Calu3 (cell line): ENCODE measurements at regions not wholly inside any gene's neighbourhood (a gene's known extent, or its start where the extent isn't known, plus 50 kb on each side); places are given as distances from the start of the nearest gene placed in this dataset.

Source experiments
- BruUV-seq: library from RNA; stranded (reverse); fragments of 400-500 nt; replicated peaks from 2 replicates; lab custom pipeline; 2021; lab: Mats Ljungman, UMichigan
- CTCF ChIA-PET: fragments of 300-600 bp; sonication (Branson Sonifier 250); formaldehyde crosslinking; loops from one replicate; lab custom pipeline; 2022; ENCODE audit warnings: antibody characterized with exemption; lab: Charles Lee
- DNase-seq: peaks from one replicate; pipeline ENCODE4 v3.0.0; 2022
- H3K27ac Mint-ChIP-seq: one replicate; pipeline ENCODE4 v1.8.0; 2022; ENCODE audit warnings: mixed read lengths; ENCODE audit not compliant: unreplicated experiment
- H3K27me3 Mint-ChIP-seq: one replicate; pipeline ENCODE4 v1.8.0; 2022; ENCODE audit warnings: mixed read lengths; ENCODE audit not compliant: unreplicated experiment
- H3K36me3 Mint-ChIP-seq: one replicate; pipeline ENCODE4 v1.8.0; 2022; ENCODE audit warnings: mild to moderate bottlenecking, moderate library complexity, mixed read lengths; ENCODE audit not compliant: insufficient read depth, unreplicated experiment
- H3K4me1 Mint-ChIP-seq: one replicate; pipeline ENCODE4 v1.8.0; 2022; ENCODE audit warnings: mild to moderate bottlenecking, low read depth, mixed read lengths; ENCODE audit not compliant: unreplicated experiment
- H3K4me3 Mint-ChIP-seq: one replicate; pipeline ENCODE4 v1.8.0; 2022; ENCODE audit warnings: mild to moderate bottlenecking, low read depth, moderate library complexity, mixed read lengths; ENCODE audit not compliant: unreplicated experiment
- H3K9me3 Mint-ChIP-seq: one replicate; pipeline ENCODE4 v1.8.0; 2022; ENCODE audit warnings: low read depth, mixed read lengths; ENCODE audit not compliant: unreplicated experiment
- intact Hi-C: fragments of 100-400 bp; cut with micrococcal nuclease; formaldehyde crosslinking; loops from one replicate; pipeline ENCODE4 v1.10.0; 2022; ENCODE audit not compliant: unreplicated experiment
- TF ChIP-seq, protein P1 (sequence below): fragments of 200-600 bp; IDR thresholded peaks from one replicate; pipeline ENCODE4 v1.8.0; 2022; ENCODE audit warnings: antibody characterized with exemption; ENCODE audit not compliant: unreplicated experiment

DNA sequence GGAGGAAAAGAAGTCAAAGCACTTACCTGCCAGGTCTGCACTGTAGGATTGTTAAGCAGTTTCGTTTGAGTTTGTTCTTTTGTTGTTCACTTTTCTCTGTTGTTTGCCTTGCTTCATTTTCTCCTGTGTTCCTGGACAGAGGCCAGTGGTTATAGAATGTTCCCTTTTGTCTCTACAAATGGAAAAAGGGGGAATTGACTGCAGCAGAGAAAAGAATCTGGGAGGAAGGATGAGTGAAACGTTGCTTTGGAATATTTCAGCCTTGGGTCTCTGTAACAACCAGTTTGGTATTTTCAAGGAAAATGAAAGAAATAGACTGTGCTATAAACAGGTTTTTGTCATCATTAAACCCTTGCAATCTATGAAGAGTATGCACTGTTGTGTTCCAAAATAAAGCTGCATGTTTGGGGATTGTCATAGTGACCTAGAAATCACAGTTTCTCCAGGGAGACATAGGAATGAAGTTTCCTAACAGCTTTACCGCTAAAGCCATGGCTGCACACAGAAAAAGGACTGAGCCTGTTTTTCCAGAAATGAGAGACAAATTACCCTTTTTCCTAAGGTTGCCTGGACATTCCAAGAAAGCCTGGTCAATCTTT is 60.8 kb upstream of the HABP2 start:
- Mint-ChIP-seq H3K4me3 (no peak overlapping the region), H3K4me1 (no peaks in the 10 kb centered on the region), H3K27ac (no peak overlapping the region), H3K9me3 (no peaks in the 10 kb centered on the region), H3K36me3 (no peaks in the 10 kb centered on the region), H3K27me3 (peaks cover 91% of the 10 kb centered on the region)
- CTCF ChIA-PET, result no interaction called here
- BruUV-seq, result no TSS peak
- DNase-seq, result no peak
- intact Hi-C loops, result no loop called here
- TF ChIP-seq, protein P1, sequence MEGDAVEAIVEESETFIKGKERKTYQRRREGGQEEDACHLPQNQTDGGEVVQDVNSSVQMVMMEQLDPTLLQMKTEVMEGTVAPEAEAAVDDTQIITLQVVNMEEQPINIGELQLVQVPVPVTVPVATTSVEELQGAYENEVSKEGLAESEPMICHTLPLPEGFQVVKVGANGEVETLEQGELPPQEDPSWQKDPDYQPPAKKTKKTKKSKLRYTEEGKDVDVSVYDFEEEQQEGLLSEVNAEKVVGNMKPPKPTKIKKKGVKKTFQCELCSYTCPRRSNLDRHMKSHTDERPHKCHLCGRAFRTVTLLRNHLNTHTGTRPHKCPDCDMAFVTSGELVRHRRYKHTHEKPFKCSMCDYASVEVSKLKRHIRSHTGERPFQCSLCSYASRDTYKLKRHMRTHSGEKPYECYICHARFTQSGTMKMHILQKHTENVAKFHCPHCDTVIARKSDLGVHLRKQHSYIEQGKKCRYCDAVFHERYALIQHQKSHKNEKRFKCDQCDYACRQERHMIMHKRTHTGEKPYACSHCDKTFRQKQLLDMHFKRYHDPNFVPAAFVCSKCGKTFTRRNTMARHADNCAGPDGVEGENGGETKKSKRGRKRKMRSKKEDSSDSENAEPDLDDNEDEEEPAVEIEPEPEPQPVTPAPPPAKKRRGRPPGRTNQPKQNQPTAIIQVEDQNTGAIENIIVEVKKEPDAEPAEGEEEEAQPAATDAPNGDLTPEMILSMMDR, result no peak

DNA sequence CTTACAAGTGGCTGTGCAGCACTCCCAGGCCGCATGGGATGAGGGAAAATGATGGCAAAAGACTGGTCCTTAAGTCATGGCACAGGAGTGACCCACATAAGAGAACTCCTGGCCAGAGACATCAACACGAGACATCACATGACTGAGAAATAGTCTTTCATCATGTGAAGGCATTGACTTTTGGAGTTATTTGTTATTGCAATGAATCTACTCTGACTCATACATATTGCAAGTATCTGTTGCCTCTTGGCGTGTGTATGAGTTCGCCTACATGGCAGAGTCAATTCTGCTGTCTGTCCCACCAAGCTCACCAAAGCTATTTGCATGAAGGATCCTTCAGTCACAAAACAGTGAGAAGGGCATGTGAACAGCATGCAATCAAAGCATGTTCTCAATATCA is 59.7 kb upstream of the HABP2 start:
- no peak overlapping the region for H3K27ac Mint-ChIP-seq
- CTCF ChIA-PET, result no interaction called here
- no peaks in the 10 kb centered on the region for H3K4me1 Mint-ChIP-seq
- TF ChIP-seq, protein P1, result no peak
- H3K9me3 Mint-ChIP-seq, result no peaks in the 10 kb centered on the region
- peaks cover 91% of the 10 kb centered on the region for H3K27me3 Mint-ChIP-seq
- BruUV-seq, result no TSS peak
- DNase-seq, result no peak
- H3K4me3 Mint-ChIP-seq, result no peak overlapping the region
- intact Hi-C loops, result no loop called here
- H3K36me3 Mint-ChIP-seq, result no peaks in the 10 kb centered on the region

DNA sequence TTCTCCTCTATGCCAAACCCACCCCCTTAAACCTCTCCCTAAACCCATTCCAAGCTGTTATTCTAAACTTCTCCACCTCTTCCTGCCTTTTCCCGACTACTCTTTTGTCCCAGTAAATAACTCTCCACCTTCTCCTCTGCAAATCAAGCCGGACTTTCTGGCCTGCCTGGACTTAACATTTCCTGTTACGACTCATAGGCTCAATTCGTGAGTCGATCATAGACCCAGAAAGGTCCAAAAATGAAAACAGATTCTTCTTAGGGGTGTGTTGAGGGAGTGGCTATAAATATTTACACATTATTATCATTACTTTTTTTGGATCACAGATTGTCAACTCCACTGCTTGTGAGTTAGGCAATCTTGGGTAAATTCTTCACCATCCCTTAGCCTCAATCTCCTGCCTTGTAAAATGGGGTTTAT is 59.0 kb upstream of the HABP2 start:
- H3K9me3 Mint-ChIP-seq, result no peaks in the 10 kb centered on the region
- TF ChIP-seq, protein P1, result no peak
- CTCF ChIA-PET, result no interaction called here
- DNase-seq, result no peak
- H3K27ac Mint-ChIP-seq, result no peak overlapping the region
- intact Hi-C loops, result no loop called here
- H3K36me3 Mint-ChIP-seq, result no peaks in the 10 kb centered on the region
- H3K4me3 Mint-ChIP-seq, result no peak overlapping the region
- H3K27me3 Mint-ChIP-seq, result peaks cover 86% of the 10 kb centered on the region
- H3K4me1 Mint-ChIP-seq, result no peaks in the 10 kb centered on the region
- no TSS peak for BruUV-seq

DNA sequence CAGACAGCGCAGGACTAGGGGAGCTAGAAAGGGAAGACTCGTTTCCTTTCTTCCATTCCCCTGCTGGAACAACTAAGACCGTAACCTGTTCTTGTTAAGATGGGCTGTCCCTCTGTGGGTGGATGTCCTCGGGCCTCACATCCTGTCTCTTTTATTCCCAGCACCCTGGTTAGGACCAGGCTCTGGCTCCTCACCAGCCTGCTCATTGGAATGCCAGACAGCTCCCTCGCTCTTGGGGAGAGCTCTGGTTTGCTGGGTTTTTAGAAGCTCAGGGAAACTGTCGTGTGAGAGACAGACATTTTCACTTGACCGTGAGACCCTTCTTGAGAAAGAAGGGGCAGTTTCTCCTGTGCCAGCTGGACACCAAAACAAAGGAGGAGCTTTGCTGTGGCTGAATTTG is 58.1 kb upstream of the HABP2 start:
- Mint-ChIP-seq H3K36me3 (no peaks in the 10 kb centered on the region), H3K4me3 (no peak overlapping the region), H3K27ac (no peak overlapping the region), H3K4me1 (no peaks in the 10 kb centered on the region), H3K9me3 (no peaks in the 10 kb centered on the region), H3K27me3 (peaks cover 84% of the 10 kb centered on the region)
- BruUV-seq, result no TSS peak
- no peak for DNase-seq
- TF ChIP-seq, protein P1, result no peak
- intact Hi-C loops, result no loop called here
- CTCF ChIA-PET, result no interaction called here
